SK-N-SH treated with all-trans-retinoic acid at 6 μM for 48 hours (cell line): ENCODE measurements at regions not wholly inside any gene's neighbourhood (a gene's known extent, or its start where the extent isn't known, plus 50 kb on each side); places are given as distances from the start of the nearest gene placed in this dataset.

ENCODE experiments used
- ATAC-seq: fragments of 200-7000 bp; cut with Tn5 transposase; 3 replicates; pipeline ENCODE4 v1.9.1; 2020; ENCODE audit warnings: mild to moderate bottlenecking, moderate library complexity
- ARNTL ChIP-seq: fragments of 450-650 bp; formaldehyde crosslinking; IDR thresholded peaks from 2 replicates; pipeline ENCODE4 v1.5.0; 2020; ENCODE audit warnings: low read depth, mild to moderate bottlenecking, moderate library complexity, borderline replicate concordance
- BACH2 ChIP-seq: fragments of 250-450 bp; sonication (Bioruptor Pico); IDR thresholded peaks from 2 replicates; pipeline ENCODE4 v1.9.0; 2021; ENCODE audit warnings: mild to moderate bottlenecking, borderline replicate concordance
- CREB5 ChIP-seq: fragments of 250-450 bp; sonication (Bioruptor Pico); IDR thresholded peaks from 2 replicates; pipeline ENCODE4 v1.5.1; 2020; ENCODE audit warnings: low read depth, mild to moderate bottlenecking, moderate library complexity
- GLIS3 ChIP-seq: fragments of 250-450 bp; sonication (Bioruptor Pico); IDR thresholded peaks from 2 replicates; pipeline ENCODE4 v1.5.0; 2020; ENCODE audit warnings: mild to moderate bottlenecking, moderate library complexity
- ISL1 ChIP-seq: fragments of 250-450 bp; sonication (Bioruptor Pico); IDR thresholded peaks from 2 replicates; pipeline ENCODE4 v2.1.2; 2022; ENCODE audit warnings: mild to moderate bottlenecking, moderate library complexity
- OSR1 ChIP-seq: fragments of 250-450 bp; sonication (Bioruptor Pico); IDR thresholded peaks from 2 replicates; pipeline ENCODE4 v1.8.0; 2022; ENCODE audit warnings: moderate library complexity, mild to moderate bottlenecking, inconsistent platforms
- PPARA ChIP-seq: fragments of 250-450 bp; sonication (Bioruptor Pico); IDR thresholded peaks from 2 replicates; pipeline ENCODE4 v1.5.0; 2020; ENCODE audit warnings: mild to moderate bottlenecking, borderline replicate concordance
- RARB ChIP-seq: fragments of 250-450 bp; sonication (Bioruptor Pico); IDR thresholded peaks from 2 replicates; pipeline ENCODE4 v1.8.0; 2021; ENCODE audit warnings: mild to moderate bottlenecking, moderate library complexity
- SNAI2 ChIP-seq: fragments of 250-450 bp; sonication (Bioruptor Pico); IDR thresholded peaks from 2 replicates; pipeline ENCODE4 v1.5.0; 2020; ENCODE audit warnings: mild to moderate bottlenecking, moderate library complexity
- TSHZ2 ChIP-seq: fragments of 250-450 bp; sonication (Bioruptor Pico); IDR thresholded peaks from 2 replicates; pipeline ENCODE4 v1.5.0; 2020; ENCODE audit warnings: mild to moderate bottlenecking, moderate library complexity
- ZC3H10 ChIP-seq: fragments of 250-450 bp; sonication (Bioruptor Pico); IDR thresholded peaks from 2 replicates; pipeline ENCODE4 v1.5.1; 2021; ENCODE audit warnings: mild to moderate bottlenecking, moderate library complexity
- ZFP3 ChIP-seq: fragments of 250-450 bp; sonication (Bioruptor Pico); IDR thresholded peaks from 2 replicates; pipeline ENCODE4 v1.5.0; 2020; ENCODE audit warnings: mild to moderate bottlenecking, moderate library complexity
- ZFP30 ChIP-seq: fragments of 450-650 bp; formaldehyde crosslinking; IDR thresholded peaks from 2 replicates; pipeline ENCODE4 v1.5.0; 2022; ENCODE audit warnings: mild to moderate bottlenecking, moderate library complexity
- ZNF565 ChIP-seq: fragments of 450-650 bp; formaldehyde crosslinking; conservative IDR thresholded peaks from 2 replicates; pipeline ENCODE4 v1.5.0; 2020; ENCODE audit warnings: low read depth, mild to moderate bottlenecking, moderate library complexity
- ZNF70 ChIP-seq: fragments of 450-650 bp; formaldehyde crosslinking; IDR thresholded peaks from 2 replicates; pipeline ENCODE4 v1.5.0; 2020; ENCODE audit warnings: mild to moderate bottlenecking, moderate library complexity
- ZNF8 ChIP-seq: fragments of 450-650 bp; formaldehyde crosslinking; IDR thresholded peaks from 2 replicates; pipeline ENCODE4 v1.5.0; 2020; ENCODE audit warnings: mild to moderate bottlenecking, moderate library complexity
- TF ChIP-seq, protein P1 (sequence below): fragments of 250-450 bp; sonication (Bioruptor Pico); IDR thresholded peaks from 2 replicates; pipeline ENCODE4 v1.8.0; 2020; ENCODE audit warnings: mild to moderate bottlenecking, moderate library complexity, borderline replicate concordance
- TF ChIP-seq, protein P2 (sequence below): fragments of 250-450 bp; sonication (Bioruptor Pico); IDR thresholded peaks from 2 replicates; pipeline ENCODE4 v1.5.1; 2021; ENCODE audit warnings: mild to moderate bottlenecking, moderate library complexity

DNA sequence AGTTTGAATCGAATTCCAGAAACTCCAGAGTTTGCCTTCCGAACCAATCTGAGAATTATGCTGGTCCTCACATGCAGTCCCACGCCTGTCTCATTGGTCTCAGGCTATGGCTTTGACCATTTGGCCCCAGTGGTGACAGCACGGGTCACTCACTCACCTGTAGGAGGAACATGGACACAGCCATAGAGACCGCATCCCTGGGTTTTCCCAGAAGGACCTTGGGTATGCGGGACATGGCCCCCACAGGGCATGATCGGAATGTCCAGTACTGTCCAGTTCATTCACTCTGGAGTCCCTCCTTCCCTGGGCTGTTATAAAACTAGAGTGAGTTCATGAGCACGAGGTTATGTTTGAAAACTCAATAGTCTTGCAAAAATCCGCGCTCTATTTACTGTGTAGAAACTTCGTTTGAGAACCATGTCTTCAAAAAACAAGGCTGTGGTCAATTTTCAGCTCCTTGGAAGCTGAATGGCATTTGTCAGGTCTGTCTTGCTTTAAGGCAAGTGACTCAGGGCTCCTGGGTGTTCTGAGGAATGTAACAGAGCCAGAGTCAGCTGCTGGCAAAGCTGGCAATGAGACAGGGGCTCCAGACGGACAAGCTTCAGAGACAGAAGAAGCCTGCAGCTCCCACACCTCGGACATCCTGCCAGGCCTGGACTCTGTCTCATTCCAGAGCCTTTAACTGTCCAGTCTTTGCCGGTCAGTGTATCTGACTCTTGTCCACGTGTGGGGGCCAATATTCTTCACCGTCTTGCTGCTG, 86.7 kb upstream of the TMEM18 start (continued):
- TF ChIP-seq CREB5 (CRISPR knock-in tag) = no peak
- no peak for TF ChIP-seq ZNF8
- TF ChIP-seq PPARA = no peak
- no peak for TF ChIP-seq GLIS3
- TF ChIP-seq ARNTL = no peak
- TF ChIP-seq ISL1 = no peak
- TF ChIP-seq, protein P1, sequence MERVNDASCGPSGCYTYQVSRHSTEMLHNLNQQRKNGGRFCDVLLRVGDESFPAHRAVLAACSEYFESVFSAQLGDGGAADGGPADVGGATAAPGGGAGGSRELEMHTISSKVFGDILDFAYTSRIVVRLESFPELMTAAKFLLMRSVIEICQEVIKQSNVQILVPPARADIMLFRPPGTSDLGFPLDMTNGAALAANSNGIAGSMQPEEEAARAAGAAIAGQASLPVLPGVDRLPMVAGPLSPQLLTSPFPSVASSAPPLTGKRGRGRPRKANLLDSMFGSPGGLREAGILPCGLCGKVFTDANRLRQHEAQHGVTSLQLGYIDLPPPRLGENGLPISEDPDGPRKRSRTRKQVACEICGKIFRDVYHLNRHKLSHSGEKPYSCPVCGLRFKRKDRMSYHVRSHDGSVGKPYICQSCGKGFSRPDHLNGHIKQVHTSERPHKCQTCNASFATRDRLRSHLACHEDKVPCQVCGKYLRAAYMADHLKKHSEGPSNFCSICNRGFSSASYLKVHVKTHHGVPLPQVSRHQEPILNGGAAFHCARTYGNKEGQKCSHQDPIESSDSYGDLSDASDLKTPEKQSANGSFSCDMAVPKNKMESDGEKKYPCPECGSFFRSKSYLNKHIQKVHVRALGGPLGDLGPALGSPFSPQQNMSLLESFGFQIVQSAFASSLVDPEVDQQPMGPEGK = no peak
- TF ChIP-seq ZFP3 = no peak
- TF ChIP-seq ZNF70 (CRISPR knock-in tag) = no peak

- ATAC-seq = no peak
- no peak for TF ChIP-seq ZNF70 (CRISPR knock-in tag)
- TF ChIP-seq ZFP3 = no peak
- TF ChIP-seq ISL1 = no peak
- TF ChIP-seq SNAI2 (CRISPR knock-in tag) = no peak
- TF ChIP-seq, protein P1 = no peak
- no peak for TF ChIP-seq TSHZ2 (CRISPR knock-in tag)
- TF ChIP-seq ZNF8 = no peak
- no peak for TF ChIP-seq ZNF565 (CRISPR knock-in tag)
- TF ChIP-seq OSR1 (CRISPR knock-in tag) = no peak
- no peak for TF ChIP-seq GLIS3
Observed at GRCh38 chr2:762646-763045, 85.4 kb upstream of the TMEM18 start.

- ATAC-seq = no peak
- TF ChIP-seq, protein P2, sequence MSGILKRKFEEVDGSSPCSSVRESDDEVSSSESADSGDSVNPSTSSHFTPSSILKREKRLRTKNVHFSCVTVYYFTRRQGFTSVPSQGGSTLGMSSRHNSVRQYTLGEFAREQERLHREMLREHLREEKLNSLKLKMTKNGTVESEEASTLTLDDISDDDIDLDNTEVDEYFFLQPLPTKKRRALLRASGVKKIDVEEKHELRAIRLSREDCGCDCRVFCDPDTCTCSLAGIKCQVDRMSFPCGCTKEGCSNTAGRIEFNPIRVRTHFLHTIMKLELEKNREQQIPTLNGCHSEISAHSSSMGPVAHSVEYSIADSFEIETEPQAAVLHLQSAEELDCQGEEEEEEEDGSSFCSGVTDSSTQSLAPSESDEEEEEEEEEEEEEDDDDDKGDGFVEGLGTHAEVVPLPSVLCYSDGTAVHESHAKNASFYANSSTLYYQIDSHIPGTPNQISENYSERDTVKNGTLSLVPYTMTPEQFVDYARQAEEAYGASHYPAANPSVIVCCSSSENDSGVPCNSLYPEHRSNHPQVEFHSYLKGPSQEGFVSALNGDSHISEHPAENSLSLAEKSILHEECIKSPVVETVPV (CRISPR knock-in tag) = no peak
- TF ChIP-seq ZC3H10 (CRISPR knock-in tag) (no peak), BACH2 (CRISPR knock-in tag) (no peak), RARB (no peak), ARNTL (no peak), TSHZ2 (CRISPR knock-in tag) (no peak), CREB5 (CRISPR knock-in tag) (no peak), ISL1 (no peak), ZNF565 (CRISPR knock-in tag) (no peak), ZFP30 (CRISPR knock-in tag) (no peak), ZFP3 (no peak), ZNF8 (no peak), GLIS3 (no peak)
- TF ChIP-seq, protein P1 = no peak
Observed at GRCh38 chr2:761384-761783, 84.2 kb upstream of the TMEM18 start.
